Muscle of arm (tissue), 1 donor: ENCODE measurements at regions not wholly inside any gene's neighbourhood (a gene's known extent, or its start where the extent isn't known, plus 50 kb on each side); places are given as distances from the start of the nearest gene placed in this dataset.
"Not testable (repeated sequence)": the region's sequence is repeated elsewhere in the genome, so short reads cannot be mapped to it uniquely, and the experiment has no call there.

ENCODE experiments used
- DNase-seq: peaks from one replicate; pipeline ENCODE4 v3.0.0-alpha.2; 2013

DNA sequence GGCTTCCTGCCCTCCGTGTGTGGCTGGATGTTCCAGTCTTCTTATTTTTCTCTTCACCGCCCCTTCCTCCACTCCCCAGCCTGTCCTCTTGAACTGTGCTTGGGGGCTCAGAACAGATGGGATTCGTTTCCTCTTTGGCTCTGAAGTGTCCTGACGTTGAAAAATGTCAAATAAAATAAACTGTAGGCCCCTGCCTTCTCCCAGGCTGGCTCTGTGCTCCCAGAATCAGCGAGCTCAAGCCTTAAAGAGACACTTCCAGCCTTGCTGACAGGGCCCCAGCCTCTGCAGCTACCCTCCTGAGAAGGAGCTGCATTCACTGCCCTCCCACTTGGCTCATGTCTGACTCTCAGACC, 104.2 kb upstream of the IPO9 start:
- DNase-seq = no peak

DNA sequence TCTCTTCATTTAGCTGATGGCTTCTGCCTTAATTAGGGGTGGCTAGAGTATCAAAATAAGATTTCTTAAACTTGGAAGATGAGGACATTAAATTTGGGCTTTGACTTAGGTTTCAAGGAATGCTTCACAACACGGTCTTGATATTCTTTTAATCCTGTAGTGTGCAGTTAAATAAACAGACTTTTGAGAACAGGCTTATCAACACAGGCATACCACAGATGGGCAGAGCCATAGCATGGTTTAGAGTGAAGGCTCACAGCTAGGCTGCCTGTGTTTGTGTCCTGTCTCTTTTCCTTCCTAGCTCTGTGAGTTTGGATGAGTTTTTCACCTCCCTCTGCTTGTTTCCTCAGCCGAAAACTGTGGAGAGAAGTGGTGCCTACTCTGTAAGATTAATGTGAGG, 102.3 kb upstream of the IPO9 start:
- no peak for DNase-seq

DNA sequence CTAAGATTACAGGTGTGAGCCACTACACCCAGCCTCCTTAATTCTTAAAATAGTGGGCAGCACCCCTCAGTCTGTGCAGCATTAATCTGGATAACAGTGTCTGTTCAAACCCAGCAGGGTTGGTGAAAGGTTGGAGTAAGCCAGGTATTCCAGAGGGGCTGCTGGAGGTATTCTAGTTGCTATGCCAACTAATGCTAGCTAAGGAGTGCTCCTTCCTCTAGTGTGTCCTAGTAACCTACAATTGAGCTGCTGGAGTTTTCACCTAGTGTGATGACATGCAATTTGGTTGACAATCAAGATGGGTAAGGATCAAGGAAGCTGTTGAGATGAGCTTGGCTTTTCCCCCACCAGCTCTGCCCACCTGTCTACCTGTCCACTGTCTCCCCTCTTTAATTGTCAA, 100.2 kb upstream of the IPO9 start:
- no peak for DNase-seq

DNA sequence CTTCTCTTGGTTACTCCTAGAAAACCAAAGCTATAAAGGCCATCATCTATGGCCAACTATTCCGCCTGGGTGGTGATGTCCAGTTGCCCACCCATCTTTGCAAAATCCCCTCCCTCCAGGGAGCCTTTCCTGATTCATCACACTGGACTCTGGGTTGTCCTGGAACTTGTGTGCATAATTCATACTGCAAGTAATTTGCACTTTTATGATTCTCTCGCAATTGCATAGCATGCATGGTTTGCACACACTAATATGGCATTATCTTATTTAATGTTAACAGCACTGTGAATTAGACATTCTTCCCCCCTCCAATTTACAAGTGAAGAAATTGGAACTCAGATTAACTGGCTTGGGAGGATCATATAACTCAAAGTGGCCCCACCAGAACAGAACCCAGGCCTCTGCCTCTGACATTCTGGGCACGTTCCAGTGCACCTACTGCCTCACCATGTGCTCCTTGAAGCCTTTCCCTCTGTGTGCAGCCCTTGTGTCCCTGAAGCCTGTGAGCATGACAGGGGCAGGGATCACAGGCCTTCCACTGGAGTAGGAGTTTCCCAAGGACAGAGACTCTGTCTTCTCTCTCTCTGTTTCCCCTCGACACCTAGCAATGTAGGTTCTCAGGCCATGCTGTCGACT, 98.9 kb upstream of the IPO9 start:
- DNase-seq = no peak

DNA sequence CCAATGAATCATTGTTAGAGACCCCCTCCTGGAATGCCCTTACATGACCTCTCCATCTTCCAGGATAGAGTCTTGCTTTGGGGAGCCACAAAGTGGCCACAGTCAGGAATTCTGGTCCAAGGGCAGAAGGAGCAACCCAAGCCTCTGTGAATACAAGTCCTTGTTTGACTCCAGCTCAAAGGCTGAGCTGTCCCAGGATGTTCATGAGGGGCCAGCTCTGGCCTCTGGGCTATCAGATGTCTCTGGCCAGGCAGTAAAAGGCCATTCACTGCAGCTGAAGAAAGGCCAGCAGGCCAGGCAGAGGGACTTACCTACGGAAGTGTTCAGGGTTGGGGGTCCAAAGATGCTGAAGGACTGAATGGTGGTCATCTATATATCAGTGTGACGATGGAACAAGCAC, 98.3 kb upstream of the IPO9 start:
- DNase-seq = no peak

DNA sequence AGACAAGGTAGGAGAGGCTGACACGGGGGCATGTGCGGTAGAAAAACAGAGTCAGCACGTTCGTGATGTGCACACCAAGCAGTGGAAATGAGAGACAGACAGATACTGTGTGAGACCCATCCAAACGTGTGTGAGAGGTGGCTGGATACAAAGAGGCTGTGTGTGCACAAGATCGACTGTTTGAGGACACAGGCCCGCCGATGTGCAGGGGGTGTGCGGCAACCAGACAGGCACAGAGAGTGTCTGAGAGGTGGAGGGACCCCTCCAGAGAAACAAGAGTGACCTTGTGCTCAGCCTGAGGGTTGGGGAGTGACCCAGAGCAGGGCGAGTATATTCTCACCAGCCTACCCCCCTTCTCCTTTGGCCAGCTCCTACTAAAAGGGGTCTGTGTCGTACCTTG, 97.8 kb upstream of the IPO9 start:
- no peak for DNase-seq

DNA sequence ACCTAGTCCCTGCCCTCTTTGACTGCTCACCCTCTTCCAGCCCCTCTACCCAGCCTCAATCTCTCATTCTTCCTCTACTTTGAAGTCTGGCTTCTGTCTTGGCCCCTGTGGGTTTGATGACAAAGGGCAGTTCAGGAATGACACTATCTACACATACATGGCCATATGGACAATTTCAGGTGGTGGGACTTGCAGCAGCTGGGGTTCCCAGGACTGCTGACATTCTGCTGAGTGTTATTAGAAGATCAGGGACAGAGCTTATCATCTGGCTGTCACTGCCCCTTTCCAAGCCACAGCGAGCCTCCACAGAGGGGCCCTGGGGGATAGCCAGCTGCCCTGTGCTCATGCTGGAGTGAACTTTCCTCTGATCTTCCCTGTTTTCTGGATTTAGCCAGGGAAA, 97.4 kb upstream of the IPO9 start:
- no peak for DNase-seq

DNA sequence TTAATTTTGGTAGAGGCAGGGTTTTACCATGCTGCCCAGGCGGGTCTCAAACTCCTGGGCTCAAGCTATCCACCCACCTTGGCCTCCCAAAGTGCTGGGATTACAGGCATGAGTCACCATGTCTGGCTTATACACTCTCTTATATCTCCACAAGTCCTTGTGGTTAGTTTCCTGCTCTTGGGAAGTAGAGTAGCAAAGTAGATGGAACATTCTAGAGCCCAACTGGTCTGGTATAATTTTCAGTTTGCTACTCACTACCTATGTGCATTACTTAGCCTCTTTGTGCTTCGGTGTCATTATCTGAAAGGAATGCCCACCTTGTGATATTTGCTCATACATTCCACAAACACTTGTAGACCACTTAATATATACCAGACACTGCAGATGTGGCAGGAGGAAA, 96.6 kb upstream of the IPO9 start:
- no peak for DNase-seq

DNA sequence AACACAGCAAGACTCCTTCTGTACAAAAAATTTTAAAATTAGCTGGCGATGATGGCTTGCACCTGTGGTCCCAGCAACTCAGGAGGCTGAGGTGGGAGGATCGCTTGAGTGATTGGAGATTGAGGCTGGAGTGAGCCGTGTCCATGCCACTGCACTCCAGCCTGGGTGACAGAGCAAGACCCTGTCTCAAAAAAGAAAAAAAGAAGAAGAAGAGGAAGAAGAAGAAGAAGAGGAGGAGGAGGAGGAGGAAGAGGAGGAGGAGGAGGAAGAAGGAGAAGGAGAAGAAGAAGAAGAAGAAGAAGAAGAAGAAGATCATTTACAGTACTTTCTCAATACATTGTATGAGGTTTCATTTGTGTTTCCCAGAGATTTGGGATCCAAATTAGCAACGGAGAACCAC, 94.7 kb upstream of the IPO9 start:
- DNase-seq = not testable (repeated sequence)

DNA sequence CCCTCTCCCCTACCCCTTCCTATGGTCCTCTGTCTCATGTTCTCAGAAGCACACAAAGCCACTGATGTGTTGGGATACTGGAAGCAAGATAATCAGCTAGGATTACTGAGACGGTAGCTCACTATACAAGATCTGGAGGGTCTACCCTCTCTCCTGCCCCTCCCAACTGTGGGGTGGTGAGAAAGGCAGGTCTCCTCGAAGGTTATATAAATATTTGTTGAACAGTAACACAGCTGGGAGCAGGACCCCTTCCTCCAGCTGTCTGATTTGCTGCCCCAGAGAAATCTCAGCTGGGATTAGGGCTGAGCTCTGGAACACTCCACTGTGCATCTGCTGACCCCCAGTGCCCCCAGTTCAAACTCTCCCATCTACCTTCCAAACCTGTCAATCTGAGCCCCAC, 94.2 kb upstream of the IPO9 start:
- no peak for DNase-seq

DNA sequence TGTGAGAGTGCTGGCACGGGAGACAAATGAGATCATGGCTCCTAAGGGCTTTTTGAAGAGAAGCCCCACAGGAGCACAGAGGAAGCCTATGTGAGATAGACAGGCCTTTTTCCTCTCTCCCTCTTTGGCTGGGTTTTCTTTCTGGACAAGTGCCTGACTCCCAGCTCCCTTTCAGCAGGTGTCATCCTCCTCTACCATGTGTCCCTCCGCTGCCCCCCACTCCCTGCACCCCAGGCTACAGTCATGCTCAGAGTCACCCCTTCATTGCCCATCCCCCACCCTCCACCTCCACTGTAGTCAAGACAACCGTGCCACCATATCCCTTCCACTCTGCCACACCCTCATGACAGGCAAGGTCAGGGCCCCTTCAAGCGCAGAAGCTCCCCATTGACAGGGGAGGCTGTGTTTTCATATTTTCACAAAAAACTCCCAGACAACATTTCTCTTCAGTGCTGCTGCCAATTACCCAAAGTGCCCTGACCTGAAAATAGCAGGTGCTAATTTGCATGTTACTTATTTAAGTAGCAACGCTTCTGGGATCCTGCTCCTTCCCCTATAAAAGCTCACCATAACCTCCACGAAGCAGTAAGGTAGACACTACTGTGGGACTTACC, 92.1 kb upstream of the IPO9 start:
- no peak for DNase-seq

DNA sequence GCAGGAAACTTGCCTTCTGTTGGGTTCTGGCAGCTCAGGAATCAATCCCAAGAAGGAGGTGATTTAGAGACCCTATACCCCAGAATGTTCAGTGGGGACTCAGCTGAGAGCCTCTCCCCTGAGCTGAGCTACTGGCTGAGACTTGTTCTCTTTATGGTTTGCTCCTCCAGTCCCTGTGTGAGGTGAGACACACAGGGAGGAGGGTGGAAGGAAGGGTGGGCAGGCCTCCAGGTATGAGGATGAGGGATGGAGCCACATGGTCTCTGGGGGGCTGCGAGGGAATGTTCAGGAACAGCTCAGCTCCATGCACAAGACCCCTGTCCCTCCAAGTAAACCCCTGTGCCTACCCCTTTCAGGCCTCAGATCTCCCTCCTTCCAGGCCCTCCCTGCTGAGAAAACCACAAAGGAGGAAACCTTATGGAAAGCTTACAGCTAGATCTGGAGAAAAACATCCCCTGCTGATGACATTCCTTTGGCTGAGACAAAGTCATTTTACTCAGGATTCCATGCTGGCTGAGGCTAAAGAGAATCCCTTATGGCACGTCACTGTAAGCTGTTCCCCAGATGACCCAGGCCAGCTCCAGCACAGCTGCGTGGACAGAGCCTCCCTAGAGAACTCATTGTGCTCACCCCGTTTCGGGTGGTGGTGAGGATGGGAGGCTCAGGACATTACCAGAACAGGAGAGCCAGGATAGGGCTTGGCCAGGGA, 91.5 kb upstream of the IPO9 start:
- peak; percentile 78 for DNase-seq

DNA sequence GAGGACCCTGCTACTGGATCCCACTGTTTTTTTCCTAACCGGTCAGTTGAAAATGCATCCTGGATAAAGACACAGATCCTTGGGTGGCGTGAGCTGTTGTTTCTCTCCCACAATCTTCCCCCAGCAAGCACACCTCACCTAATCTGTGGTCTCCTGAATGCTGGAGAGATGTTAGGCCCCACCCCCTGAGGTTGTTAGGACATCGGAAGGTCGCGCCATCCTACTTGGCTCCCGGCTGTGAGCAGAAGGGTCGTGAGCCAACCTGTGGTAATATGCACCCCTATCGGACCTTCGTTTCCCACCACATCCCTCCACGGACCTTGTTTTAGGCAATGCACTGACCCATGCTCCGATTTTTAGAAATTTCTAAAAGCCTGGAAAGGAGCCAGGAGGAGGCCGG, 89.9 kb upstream of the IPO9 start:
- no peak for DNase-seq

DNA sequence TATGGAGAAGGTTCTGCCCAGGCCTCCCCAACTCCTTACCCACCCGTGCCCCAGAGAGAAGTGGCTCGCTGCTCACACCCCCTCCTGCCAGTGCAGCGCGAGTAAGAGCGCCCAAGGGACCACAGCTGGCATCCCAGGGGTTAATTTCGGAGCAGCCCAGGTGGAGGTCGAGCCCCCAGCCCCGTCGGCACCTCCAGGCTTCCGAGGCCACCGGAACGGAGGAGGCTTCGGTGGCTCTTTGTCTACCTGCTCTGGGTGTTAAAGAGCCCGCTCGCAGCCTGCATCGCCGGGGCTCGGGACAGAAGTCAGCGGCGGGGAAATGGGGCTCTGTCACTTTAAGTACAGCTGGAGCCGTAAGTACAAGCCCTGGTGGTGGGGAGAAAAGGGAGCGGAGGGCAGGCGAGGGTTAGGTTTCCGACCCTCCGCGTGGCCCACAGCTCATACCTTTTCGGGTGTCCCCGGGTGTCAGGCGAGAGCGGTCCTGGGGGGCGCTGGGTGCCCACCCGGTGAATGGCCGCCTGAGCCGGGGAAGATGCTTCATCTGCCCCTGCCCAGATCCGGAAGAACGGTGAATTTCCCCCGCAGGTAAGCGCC, 89.4 kb upstream of the IPO9 start:
- no peak for DNase-seq

DNA sequence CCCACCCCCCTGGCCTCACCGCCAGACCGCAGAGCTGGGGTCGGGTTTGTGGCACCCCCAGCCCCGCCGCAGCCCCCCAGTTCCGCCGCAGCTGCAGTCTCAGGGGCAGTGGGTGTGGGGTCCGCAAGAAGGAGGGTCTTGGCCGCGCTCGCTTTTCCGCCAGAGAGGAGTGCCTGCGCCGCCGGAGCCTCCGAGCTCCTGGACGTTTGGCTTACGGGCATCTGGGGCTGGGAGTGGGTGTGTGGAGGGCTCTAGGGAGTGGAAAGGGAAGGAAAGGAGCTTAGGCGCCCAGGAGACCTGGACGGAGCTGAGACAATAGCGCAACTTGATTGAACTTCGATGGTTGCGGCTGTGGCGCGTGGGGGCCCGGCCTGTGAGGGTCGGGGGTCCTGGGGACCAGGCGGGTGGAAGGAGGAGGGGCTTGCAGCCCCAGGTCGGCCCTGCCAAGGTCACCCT, 88.8 kb upstream of the IPO9 start:
- DNase-seq = no peak

DNA sequence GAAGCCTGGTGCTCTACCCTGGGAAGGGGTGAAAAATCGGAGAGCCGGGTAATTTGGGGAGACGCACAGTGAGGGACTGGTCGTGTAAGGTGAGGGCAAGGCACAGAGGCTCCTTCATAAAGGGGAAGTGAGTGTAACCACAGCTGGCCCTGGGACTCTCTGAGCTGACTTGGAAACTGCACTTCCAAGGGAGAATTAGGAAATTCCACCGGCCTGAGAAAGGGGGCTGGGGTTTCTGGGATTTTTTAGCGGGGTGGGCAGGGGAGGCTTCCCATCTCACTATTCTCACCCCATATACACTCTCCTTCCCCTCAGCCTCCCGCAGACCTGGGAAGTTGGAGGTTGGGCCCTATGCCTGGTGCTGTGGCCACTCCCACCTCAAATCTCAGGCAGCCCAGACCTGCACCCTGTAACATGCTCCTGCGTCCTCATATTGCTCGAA, 88.3 kb upstream of the IPO9 start:
- DNase-seq = no peak

DNA sequence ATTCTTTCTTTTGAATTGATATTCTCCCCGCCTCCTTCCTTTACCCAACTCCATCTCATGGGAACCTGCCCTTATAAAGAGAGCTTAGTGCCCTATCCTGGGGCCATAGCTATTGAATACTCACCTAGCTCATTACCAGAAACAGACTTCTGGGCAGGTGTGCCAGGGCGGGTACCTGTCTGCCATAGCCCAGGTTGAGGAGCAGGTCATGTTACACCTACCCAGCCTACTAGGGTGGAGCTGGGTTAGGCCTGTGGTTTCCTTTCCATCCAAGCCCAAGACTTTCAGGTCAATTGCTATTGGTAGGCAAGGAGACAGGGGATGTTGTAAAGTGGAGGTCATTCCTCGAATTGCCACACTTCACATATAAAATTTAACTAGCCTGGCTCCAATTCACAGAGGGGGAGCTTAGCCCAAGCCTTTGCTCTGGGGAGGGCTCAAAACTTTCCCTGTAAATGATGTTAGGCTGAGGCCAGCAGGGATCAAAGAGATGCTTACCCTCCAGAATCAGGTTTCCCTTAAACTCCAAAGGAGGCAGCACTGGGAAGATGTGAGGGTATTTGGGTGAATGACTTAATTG, 87.1 kb upstream of the IPO9 start:
- no peak for DNase-seq

DNA sequence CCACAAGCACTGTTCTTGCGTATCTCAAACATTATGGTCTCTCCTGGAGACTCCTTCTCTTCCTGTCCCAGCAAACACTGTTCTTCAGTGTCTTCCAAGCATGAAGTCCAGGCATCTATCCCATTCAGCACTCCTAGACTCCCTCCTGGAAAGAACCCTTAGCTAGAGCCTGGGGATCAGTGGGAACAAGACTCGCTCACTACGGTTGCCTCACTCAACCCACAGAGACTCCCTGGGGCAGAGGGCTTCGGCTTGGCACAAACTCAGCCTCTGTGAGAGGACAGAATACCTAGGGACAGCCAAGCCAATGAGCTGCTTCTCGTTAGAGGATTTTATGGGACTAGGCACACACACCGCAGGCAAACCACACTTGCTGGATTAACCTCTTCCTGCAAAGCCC, 86.5 kb upstream of the IPO9 start:
- DNase-seq = no peak

DNA sequence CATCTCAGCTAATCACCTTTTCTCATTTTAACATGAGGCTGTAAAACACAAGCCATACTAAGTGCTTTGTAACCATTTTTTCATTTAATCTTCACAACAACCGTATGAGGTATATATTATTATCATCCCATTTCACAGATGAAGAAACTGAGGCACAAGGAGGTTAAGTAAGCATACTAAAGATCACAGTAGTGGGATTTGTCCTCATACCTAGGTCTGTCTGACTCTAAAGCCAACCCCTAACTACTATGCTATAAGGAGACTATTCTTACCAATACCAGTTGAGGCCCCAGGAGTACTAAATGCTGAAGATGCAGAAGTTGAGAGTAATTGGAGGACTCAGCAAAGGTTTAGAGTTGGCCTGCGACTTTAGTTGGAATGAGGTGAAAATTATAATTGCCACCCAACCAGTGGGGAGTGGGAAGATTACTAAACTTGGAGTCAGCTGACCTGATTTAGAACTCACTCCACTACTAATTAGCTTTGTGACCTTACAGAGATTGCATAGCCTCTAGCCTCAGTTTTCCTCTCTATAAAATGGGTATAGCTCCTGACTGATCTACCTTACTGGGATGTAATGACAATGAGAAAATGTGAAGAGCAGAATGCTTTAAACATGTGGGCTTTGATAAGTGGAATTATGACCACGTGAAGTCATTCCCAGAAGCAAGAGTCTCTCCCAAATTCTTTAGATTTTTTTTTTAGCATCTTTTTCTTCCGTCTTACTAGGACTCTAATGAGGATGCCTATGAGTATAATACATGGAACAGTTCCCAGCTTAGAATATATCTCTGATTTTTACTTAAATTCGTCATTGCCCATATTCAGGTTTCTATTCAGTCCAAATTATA, 85.8 kb upstream of the IPO9 start:
- no peak for DNase-seq

DNA sequence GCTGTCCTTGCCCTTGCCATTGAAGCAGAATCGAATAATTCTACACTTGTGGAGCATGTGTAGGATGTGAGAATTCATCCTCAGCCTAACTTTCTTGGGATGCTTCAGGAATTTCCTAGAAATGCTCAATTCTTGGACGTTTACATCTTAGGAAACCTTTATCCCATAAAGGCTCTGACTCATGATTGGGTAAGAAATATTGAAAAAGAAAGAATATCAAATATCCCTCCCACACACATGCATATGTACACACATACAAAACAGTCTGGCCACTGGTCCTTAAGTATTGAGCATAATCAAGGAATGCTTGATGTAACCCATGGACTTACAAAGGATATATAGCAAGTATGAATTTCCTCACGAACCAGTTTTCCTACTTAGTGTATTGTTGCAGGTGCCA, 83.9 kb upstream of the IPO9 start:
- no peak for DNase-seq

DNA sequence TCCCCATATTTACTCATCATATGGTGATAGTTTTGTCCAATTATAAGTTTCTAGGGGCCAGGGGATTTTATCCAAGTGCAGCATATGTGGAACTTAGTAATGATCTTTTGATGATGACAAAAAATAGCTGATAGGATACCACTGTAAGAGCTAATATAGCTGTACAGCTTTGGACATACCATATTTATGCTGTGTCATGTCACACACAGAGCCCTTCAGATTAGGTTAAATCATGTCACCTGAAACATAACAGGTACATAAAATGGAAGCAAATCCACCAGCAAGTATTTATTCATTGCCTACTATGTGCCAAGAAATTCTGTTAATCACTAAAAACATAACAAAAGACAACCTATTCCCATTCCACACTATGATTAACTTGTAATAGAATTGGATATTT, 82.8 kb upstream of the IPO9 start:
- DNase-seq = no peak

DNA sequence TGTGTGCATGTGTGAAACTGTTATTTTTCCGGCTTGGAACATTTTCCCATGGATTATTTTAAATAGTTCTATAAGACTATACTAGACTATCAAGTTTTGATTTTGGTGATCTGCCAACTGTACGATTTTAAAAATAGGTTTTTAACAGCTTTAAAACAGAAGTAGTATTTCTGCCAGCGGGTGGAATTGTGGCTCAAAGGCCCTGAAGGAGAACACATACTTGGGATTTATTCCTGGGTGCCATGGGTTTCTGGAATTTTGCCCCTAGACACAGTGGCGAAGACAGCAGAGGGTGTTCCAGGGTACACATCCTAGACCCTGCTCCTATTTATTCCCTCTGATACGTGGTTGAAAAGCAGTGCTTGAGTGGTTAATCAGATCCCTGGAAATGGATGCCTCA, 81.7 kb upstream of the IPO9 start:
- DNase-seq = no peak
